Peyer's patch (tissue), 4 donors: ENCODE measurements at regions not wholly inside any gene's neighbourhood (a gene's known extent, or its start where the extent isn't known, plus 50 kb on each side); places are given as distances from the start of the nearest gene placed in this dataset.

ENCODE experiments used
- POLR2A ChIP-seq, 2 donors: fragments of 450-650 bp; IDR thresholded peaks; one replicate each; pipeline ENCODE4 v1.5.1; 2017; ENCODE audit warnings: antibody characterized with exemption in 2 of 2, mild to moderate bottlenecking in 2 of 2, moderate library complexity in 2 of 2
- TF ChIP-seq, protein P1 (sequence below), 6 experiments: fragments of 450-650 bp in 4 of 6; fragments of 200-600 bp in 2 of 6; sonication (generic) in 1 of 6; IDR thresholded peaks; one replicate each; pipeline ENCODE4 v1.5.1; 2017 to 2019; ENCODE audit warnings: antibody characterized with exemption in 6 of 6, mild to moderate bottlenecking in 3 of 6, moderate library complexity in 1 of 6

DNA sequence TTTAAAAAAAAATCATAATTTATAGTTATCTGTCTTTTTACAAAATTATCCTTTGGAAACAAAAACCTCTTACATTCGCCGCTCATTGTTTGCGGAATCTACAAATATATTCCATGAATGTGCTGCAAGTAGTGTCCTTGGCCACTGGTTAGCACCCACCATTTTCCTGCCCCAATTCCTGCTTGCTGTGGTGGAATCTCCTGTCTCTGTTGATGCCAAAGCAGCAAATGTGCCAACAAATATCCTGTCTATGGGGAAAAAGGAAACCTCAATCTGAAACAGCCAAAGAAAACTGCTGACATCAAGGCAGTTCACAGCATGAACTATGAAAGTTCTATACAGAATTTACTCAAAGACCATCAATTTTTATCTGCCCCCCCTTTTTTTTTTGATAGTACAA lies 603.6 kb downstream of the COL12A1 start:
- TF ChIP-seq, protein P1, sequence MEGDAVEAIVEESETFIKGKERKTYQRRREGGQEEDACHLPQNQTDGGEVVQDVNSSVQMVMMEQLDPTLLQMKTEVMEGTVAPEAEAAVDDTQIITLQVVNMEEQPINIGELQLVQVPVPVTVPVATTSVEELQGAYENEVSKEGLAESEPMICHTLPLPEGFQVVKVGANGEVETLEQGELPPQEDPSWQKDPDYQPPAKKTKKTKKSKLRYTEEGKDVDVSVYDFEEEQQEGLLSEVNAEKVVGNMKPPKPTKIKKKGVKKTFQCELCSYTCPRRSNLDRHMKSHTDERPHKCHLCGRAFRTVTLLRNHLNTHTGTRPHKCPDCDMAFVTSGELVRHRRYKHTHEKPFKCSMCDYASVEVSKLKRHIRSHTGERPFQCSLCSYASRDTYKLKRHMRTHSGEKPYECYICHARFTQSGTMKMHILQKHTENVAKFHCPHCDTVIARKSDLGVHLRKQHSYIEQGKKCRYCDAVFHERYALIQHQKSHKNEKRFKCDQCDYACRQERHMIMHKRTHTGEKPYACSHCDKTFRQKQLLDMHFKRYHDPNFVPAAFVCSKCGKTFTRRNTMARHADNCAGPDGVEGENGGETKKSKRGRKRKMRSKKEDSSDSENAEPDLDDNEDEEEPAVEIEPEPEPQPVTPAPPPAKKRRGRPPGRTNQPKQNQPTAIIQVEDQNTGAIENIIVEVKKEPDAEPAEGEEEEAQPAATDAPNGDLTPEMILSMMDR (IDR thresholded peaks at IDR 0.05) = no peak
- no peak for TF ChIP-seq POLR2A (IDR thresholded peaks at IDR 0.05)
